AG20443 (cell line): ENCODE measurements at regions not wholly inside any gene's neighbourhood (a gene's known extent, or its start where the extent isn't known, plus 50 kb on each side); places are given as distances from the start of the nearest gene placed in this dataset.

Source experiments
- DNase-seq: peaks from one replicate; pipeline ENCODE4 v3.0.0; 2012; ENCODE audit warnings: low spot score, mixed read lengths

GRCh38 chr14:82719617-82720016 is 1186.0 kb upstream of the SEL1L start:
- no peak for DNase-seq

GRCh38 chr14:82720431-82720830 is 1186.8 kb upstream of the SEL1L start:
- DNase-seq: no peak

GRCh38 chr14:82720946-82721345 is 1187.3 kb upstream of the SEL1L start:
- no peak for DNase-seq

- no peak for DNase-seq
Observed at GRCh38 chr14:82724316-82724715, 1190.7 kb upstream of the SEL1L start.

- DNase-seq: no peak
Observed at GRCh38 chr14:82725213-82725612, 1191.6 kb upstream of the SEL1L start.

- DNase-seq: no peak
Observed at GRCh38 chr14:82731526-82731925, 1197.9 kb upstream of the SEL1L start.

- no peak for DNase-seq
Observed at GRCh38 chr14:82740547-82740946, 1206.9 kb upstream of the SEL1L start.

GRCh38 chr14:82755476-82755875 is 1221.8 kb upstream of the SEL1L start:
- DNase-seq: no peak

- no peak for DNase-seq
Observed at GRCh38 chr14:82755923-82756322, 1222.3 kb upstream of the SEL1L start.

- no peak for DNase-seq
Observed at GRCh38 chr14:82757776-82758175, 1224.1 kb upstream of the SEL1L start.

- DNase-seq: no peak
Observed at GRCh38 chr14:82759656-82760055, 1226.0 kb upstream of the SEL1L start.

GRCh38 chr14:82766123-82766522 is 1232.5 kb upstream of the SEL1L start:
- no peak for DNase-seq

GRCh38 chr14:82766996-82767395 is 1233.3 kb upstream of the SEL1L start:
- DNase-seq: no peak

- no peak for DNase-seq
Observed at GRCh38 chr14:82776958-82777357, 1243.3 kb upstream of the SEL1L start.

- DNase-seq: no peak
Observed at GRCh38 chr14:82778008-82778590, 1244.4 kb upstream of the SEL1L start.

- no peak for DNase-seq
Observed at GRCh38 chr14:82778601-82779000, 1244.9 kb upstream of the SEL1L start.

GRCh38 chr14:82779301-82779700 is 1245.6 kb upstream of the SEL1L start:
- no peak for DNase-seq

- DNase-seq: no peak
Observed at GRCh38 chr14:82785756-82786482, 1252.3 kb upstream of the SEL1L start.

GRCh38 chr14:82786483-82786880 is 1252.8 kb upstream of the SEL1L start:
- no peak for DNase-seq

- DNase-seq: no peak
Observed at GRCh38 chr14:82796086-82796485, 1262.4 kb upstream of the SEL1L start.

- DNase-seq: no peak
Observed at GRCh38 chr14:82798276-82798675, 1264.6 kb upstream of the SEL1L start.

- no peak for DNase-seq
Observed at GRCh38 chr14:82805892-82806825, 1272.5 kb upstream of the SEL1L start.

GRCh38 chr14:82811246-82811645 is 1277.6 kb upstream of the SEL1L start:
- DNase-seq: no peak
